ENCODE measurements at regions not wholly inside any gene's neighbourhood (a gene's known extent, or its start where the extent isn't known, plus 50 kb on each side); places are given as distances from the start of the nearest gene placed in this dataset.

GRCh38 chr11:127622686-127623085, 622.1 kb upstream of the KIRREL3 start:
- TF ChIP-seq CTCF (IDR thresholded peaks at IDR 0.05) = no peak
- no peak for TF ChIP-seq POLR2A (IDR thresholded peaks at IDR 0.05)

All from body of pancreas (tissue), 4 donors.